ENCODE measurements at regions not wholly inside any gene's neighbourhood (a gene's known extent, or its start where the extent isn't known, plus 50 kb on each side); places are given as distances from the start of the nearest gene placed in this dataset.

DNA sequence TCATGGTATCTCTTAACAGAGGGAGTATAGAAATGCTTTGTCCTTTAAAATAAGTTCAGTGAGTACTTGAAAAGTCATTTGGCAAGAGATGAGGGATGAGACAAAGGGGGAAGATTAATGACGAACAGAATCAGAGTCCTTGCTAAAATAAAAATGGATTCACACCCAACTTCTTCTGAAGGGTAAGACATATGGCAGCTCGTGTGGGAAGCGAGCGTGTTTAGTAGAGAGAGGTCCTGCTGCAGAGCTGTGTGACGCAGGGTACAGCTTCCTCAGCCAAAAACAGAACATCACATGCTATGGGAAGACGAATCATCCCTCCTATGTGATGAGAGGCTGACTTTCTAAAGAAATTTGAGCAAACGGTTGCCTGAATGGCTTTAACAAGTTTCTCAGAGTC lies 158.5 kb upstream of the LMO4 start:
- WGBS: 56% methylated on average over 7 of the region's 7 CpGs

DNA sequence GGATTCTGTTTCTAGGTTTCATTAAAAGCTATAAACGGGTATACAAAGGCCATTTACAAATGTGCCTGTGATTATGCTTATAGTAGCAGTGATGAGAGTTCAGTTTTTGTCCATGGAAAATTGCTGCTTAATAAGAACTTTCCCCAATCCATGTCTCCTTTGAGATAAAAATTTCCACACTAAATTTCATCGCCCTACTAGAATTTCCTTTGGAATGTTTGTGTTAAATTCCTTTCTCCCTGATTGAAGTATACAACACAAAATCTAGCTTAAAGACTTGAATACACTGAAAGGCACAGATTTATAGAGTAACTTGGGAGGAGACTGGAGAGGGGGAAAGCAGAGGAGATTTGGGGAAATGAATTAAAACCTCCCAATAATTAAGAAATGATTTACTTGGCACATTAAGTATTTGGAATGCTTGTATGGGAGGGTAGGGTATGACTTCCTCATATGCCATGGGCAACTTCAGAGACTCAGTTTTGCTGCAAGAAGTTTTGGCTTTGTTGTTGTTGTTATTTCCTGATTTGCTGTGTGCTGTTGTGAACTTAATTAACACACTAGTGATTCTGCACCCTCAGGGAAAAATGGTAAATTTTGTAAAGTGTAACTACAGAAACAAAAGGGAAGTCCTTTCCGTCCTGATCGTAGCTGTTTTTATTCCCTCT lies 157.6 kb upstream of the LMO4 start:
- no peak overlapping the region for H3K27ac ChIP-seq (replicated peaks in 1 of 4)
- H3K4me1 ChIP-seq: peaks cover 0 to 17% (median 4%) of the 10 kb centered on the region in 4 donors
- TF ChIP-seq POLR2A (IDR thresholded peaks at IDR 0.05; ENCODE audit: low read depth) (no peak), EP300 (IDR thresholded peaks at IDR 0.05) (no peak), POLR2AphosphoS5 (IDR thresholded peaks at IDR 0.05) (no peak)
- TF ChIP-seq, protein P1, sequence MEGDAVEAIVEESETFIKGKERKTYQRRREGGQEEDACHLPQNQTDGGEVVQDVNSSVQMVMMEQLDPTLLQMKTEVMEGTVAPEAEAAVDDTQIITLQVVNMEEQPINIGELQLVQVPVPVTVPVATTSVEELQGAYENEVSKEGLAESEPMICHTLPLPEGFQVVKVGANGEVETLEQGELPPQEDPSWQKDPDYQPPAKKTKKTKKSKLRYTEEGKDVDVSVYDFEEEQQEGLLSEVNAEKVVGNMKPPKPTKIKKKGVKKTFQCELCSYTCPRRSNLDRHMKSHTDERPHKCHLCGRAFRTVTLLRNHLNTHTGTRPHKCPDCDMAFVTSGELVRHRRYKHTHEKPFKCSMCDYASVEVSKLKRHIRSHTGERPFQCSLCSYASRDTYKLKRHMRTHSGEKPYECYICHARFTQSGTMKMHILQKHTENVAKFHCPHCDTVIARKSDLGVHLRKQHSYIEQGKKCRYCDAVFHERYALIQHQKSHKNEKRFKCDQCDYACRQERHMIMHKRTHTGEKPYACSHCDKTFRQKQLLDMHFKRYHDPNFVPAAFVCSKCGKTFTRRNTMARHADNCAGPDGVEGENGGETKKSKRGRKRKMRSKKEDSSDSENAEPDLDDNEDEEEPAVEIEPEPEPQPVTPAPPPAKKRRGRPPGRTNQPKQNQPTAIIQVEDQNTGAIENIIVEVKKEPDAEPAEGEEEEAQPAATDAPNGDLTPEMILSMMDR (IDR thresholded peaks at IDR 0.05): no peak
- WGBS: 79% methylated on average over 4 of the region's 4 CpGs
- H3K4me3 ChIP-seq: no peak overlapping the region
- no peak for DNase-seq (ENCODE audit: extremely low spot score)
- no peaks in the 10 kb centered on the region for H3K27me3 ChIP-seq
- H3K9me3 ChIP-seq: no peaks in the 10 kb centered on the region
- intact Hi-C loops (cut with DNase I): no loop called here
- H3K36me3 ChIP-seq: no peaks in the 10 kb centered on the region

More for the DNA sequence above, 158.5 kb upstream of the LMO4 start:
- Histone ChIP-seq H3K9me3 (no peaks in the 10 kb centered on the region), H3K4me3 (no peak overlapping the region), H3K4me1 (peaks cover 0 to 22% (median 4%) of the 10 kb centered on the region in 4 donors), H3K36me3 (no peaks in the 10 kb centered on the region), H3K27ac (replicated peaks in 1 of 4) (no peak overlapping the region), H3K27me3 (no peaks in the 10 kb centered on the region)
- no peak for DNase-seq (ENCODE audit: extremely low spot score)
- intact Hi-C loops (cut with DNase I): no loop called here
- TF ChIP-seq POLR2A (IDR thresholded peaks at IDR 0.05; ENCODE audit: low read depth) (no peak), POLR2AphosphoS5 (IDR thresholded peaks at IDR 0.05) (no peak), EP300 (IDR thresholded peaks at IDR 0.05) (no peak)
- TF ChIP-seq, protein P1 (IDR thresholded peaks at IDR 0.05): no peak

DNA sequence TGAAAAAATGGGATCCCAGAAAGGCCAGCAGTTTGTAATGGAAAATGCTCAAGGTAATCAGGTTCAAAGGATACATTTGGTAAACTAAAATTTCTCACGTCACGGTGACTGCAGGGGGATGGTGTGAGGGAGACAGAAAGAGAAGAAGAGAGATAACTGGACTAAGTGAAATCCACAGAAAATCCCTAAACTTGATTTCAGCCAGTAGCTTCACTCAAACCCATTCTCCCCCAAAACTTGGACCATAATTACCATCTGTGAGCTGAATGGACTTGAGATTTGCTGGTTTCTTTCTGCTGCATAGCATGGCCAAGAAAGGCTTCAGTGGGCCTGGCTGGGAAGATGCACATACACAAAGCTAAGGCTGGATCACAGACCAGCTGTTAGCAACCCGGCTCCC lies 155.4 kb upstream of the LMO4 start:
- no peak for TF ChIP-seq POLR2A (IDR thresholded peaks at IDR 0.05; ENCODE audit: low read depth)
- no peak for TF ChIP-seq EP300 (IDR thresholded peaks at IDR 0.05)
- TF ChIP-seq, protein P1 (IDR thresholded peaks at IDR 0.05): no peak
- no peak for TF ChIP-seq POLR2AphosphoS5 (IDR thresholded peaks at IDR 0.05)
- Histone ChIP-seq H3K36me3 (no peaks in the 10 kb centered on the region), H3K4me3 (no peak overlapping the region), H3K9me3 (no peaks in the 10 kb centered on the region), H3K27ac (replicated peaks in 1 of 4) (no peak overlapping the region), H3K4me1 (peaks cover 0 to 7% (median 0%) of the 10 kb centered on the region in 4 donors), H3K27me3 (no peaks in the 10 kb centered on the region)
- intact Hi-C loops (cut with DNase I): no loop called here
- 84% methylated on average over 3 of the region's 3 CpGs for WGBS
- DNase-seq (ENCODE audit: extremely low spot score): peak; percentile 55

DNA sequence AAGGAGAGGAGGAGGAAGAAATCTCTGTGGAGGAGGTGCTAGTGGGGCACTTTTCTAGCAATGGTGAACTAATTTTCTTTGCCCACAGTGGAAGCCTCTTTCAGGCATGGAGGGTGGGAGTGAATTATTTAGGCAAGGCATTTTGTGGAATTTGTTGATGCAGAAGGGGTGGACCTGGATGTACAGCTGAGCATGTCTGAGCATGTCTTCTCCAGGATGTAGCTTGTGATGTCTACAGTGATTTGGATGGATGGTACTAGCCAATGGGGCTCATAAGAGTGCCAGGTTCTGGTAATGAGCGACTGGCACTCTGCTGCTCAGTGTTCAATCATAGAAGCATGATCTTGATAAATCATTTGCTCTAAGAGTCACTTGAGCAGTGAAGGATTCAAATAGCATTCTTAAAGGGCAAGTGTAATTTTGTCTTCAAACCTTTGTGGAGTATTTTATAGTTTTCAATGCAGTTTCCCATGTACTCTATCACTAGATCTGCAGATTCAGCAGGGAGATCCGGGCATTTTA lies 153.9 kb upstream of the LMO4 start:
- Histone ChIP-seq H3K27me3 (no peaks in the 10 kb centered on the region), H3K9me3 (no peaks in the 10 kb centered on the region), H3K4me1 (peaks cover 0 to 6% (median 0%) of the 10 kb centered on the region in 4 donors), H3K4me3 (no peak overlapping the region), H3K36me3 (no peaks in the 10 kb centered on the region), H3K27ac (replicated peaks in 1 of 4) (no peak overlapping the region)
- intact Hi-C loops (cut with DNase I): no loop called here
- TF ChIP-seq POLR2AphosphoS5 (IDR thresholded peaks at IDR 0.05): no peak
- TF ChIP-seq, protein P1 (IDR thresholded peaks at IDR 0.05): no peak
- no peak for TF ChIP-seq POLR2A (IDR thresholded peaks at IDR 0.05; ENCODE audit: low read depth)
- DNase-seq (ENCODE audit: extremely low spot score): peak; percentile 39
- WGBS: 92% methylated on average over 2 of the region's 2 CpGs

Data from esophagus muscularis mucosa (tissue), 4 donors.